RWPE1 (cell line): ENCODE measurements at regions not wholly inside any gene's neighbourhood (a gene's known extent, or its start where the extent isn't known, plus 50 kb on each side); places are given as distances from the start of the nearest gene placed in this dataset.
A peak's percentile ranks its signal among the peaks of the same experiment; 100 is the strongest.

Source experiments
- CTCF ChIA-PET: fragments of 350-600 bp; sonication (Branson Sonifier 250); formaldehyde crosslinking; extraction: SDS; loops from one replicate; lab custom pipeline; 2021; lab: Yijun Ruan, JAX
- POLR2A ChIA-PET: fragments of 400-600 bp; formaldehyde crosslinking; extraction: SDS; loops from one replicate; lab custom pipeline; 2020; ENCODE audit warnings: antibody characterized with exemption; ENCODE audit not compliant: low non-redundant PET; lab: Yijun Ruan, JAX
- DNase-seq: peaks from one replicate; pipeline ENCODE4 v3.0.0; 2012; ENCODE audit warnings: low spot score
- H3K27ac ChIP-seq: fragments of 450-650 bp; 2 replicates; pipeline ENCODE4 v1.5.1; 2017
- TF ChIP-seq, protein P1 (sequence below): fragments of 450-650 bp; conservative IDR thresholded peaks from 2 replicates; pipeline ENCODE4 v1.5.1; 2017; ENCODE audit warnings: low read depth, mild to moderate bottlenecking

DNA sequence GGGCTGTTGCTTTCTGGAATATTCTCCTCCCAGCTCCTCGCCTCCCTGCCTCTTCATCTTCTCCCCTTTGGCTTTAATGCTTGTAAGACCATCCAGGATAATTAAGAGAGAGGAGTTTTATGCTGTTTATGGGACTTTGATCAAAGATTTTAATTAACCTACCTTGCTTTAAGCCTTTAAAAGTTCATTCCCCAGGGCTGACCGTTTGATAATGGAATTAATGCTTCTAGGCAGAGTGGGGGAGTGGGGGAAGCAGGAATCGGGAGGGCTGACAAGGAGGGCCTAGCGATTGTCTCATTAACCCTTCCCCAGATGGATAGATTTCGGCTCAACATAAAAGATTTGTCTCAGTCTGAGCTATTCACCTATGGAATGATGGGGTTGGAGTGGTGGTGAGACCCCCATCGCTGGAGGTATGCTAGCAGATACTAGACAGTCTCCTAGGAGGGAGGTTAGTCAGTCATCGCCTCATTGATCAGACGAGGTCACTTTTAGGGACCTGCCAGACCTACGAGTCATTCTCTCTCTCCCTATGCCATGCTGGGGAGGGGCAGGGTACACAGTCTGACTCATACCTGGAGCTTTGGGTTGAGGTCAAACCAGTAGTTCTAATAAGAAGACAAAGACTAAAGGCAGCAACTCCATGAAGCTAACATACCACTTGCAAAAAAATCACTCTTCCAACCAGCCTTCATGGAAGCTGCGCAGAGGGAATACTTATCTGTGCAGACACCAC, 236.6 kb upstream of the NLRP1 start:
- CTCF ChIA-PET = interaction anchor here (0.6 kb wide), 1 partner anchor 28 kb away, joined by 3 read pairs; no protein-coding TSS in a partner anchor
- POLR2A ChIA-PET = no interaction called here
- no peak overlapping the region for H3K27ac ChIP-seq
- TF ChIP-seq, protein P1, sequence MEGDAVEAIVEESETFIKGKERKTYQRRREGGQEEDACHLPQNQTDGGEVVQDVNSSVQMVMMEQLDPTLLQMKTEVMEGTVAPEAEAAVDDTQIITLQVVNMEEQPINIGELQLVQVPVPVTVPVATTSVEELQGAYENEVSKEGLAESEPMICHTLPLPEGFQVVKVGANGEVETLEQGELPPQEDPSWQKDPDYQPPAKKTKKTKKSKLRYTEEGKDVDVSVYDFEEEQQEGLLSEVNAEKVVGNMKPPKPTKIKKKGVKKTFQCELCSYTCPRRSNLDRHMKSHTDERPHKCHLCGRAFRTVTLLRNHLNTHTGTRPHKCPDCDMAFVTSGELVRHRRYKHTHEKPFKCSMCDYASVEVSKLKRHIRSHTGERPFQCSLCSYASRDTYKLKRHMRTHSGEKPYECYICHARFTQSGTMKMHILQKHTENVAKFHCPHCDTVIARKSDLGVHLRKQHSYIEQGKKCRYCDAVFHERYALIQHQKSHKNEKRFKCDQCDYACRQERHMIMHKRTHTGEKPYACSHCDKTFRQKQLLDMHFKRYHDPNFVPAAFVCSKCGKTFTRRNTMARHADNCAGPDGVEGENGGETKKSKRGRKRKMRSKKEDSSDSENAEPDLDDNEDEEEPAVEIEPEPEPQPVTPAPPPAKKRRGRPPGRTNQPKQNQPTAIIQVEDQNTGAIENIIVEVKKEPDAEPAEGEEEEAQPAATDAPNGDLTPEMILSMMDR = no peak
- peak; percentile 17 for DNase-seq

DNA sequence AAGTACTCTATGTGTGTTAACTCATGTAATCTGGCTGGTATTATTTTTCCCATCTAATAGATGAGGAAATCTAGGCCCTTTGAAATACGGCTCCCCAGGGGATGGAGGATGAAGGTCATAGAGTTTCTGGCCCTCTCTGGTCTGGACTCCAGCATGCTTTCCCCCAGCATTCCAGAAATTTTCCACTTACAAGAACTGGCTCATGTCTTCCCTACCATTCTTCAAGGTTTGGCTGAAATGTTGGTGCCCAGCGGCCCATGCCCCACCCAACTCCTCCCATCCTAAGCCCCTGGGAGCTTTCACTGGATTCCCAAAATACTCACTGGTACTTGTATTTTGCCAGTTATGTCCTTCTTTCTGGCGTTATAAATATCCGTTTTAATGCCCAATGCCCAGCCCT, 237.5 kb upstream of the NLRP1 start:
- CTCF ChIA-PET = no interaction called here
- H3K27ac ChIP-seq = no peak overlapping the region
- DNase-seq = no peak
- POLR2A ChIA-PET = no interaction called here
- TF ChIP-seq, protein P1 = no peak

DNA sequence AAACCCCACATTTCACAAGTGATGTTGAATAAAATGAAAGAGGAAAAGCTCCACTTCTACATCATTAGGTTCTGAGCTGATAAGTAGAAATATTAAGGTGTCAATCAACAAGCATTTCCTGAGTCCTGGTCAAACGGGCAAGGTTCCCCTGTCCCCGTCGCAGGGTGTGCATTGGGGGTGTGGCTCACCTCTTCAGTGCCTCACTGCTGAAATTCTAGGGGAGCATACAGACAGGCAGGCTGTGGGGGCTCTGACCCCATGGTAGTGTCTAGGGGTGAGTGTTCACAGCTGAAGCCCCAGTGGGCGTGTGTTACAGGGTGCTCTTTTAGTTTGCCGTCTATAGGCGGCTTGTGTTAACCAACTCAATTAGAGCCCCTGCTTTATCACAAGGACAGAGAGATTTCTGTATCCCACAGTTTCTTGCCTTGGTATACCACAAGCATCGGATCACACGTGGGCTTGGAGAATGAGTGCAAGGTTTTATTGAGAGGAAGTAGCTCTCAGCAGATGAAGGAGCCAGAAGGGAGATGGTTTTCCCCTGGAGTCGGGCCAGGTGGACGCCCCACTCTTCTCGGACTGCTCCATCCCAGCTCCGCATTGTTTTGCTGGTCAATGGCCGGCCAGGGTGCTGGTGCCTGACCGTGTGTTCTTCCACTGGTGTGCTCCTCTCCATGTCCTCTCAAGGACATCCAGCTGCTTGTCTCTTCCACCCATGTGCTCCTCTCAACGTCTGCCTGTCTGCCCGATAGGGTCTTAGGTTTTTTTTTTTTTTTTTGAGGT, 238.2 kb upstream of the NLRP1 start:
- ChIA-PET CTCF (no interaction called here), POLR2A (no interaction called here)
- DNase-seq = no peak
- TF ChIP-seq, protein P1 = no peak
- no peak overlapping the region for H3K27ac ChIP-seq

DNA sequence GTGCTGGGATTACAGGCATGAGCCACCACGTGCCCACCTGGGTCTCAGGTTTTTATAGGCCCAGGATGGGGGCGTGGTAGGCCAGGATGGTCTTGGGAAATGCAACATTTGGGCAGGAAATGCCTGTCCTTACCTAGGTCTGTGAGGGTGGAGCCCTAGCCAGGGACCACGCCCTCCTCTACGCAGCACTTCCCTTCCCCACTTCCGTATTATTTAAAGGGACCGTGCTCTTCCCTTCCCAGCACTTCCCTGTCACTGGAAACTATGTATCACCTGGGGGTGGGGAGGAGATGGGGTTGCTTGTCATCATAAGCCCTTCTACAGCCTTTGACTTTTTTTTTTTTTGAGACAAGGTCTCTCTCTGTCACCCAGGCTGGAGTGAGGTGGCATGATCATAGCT, 238.9 kb upstream of the NLRP1 start:
- no peak for DNase-seq
- ChIA-PET POLR2A (no interaction called here), CTCF (no interaction called here)
- TF ChIP-seq, protein P1 = no peak
- no peak overlapping the region for H3K27ac ChIP-seq

DNA sequence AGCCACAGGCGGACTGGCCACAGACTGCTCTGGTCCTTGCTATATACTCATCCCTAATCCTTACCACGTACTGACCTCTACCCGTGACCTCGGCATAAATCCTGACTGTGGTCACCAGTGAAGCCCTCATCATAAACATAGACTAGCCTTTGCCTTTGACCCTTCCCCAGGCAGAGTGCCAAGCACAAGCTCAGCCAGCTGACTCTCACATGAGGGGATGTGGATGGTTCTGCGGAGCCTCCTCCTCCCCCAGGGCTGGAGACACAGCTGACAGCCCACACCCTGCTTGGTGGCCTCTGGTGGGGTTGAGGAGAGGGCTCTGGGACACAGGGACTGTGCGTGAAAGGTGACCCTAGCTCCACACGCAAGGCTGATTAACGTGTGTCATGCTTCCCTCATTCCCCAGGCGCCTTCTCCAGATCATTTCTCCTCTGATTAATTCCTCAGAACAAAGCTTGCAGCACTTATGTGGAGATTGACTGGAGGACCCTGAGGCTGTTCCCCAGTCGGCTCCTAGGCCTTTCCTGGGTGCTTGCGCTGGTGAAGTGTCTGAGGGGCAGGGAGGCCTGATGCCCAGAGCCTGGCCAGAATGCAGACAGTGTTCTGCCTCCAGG, 241.5 kb upstream of the NLRP1 start:
- no peak overlapping the region for H3K27ac ChIP-seq
- no peak for DNase-seq
- POLR2A ChIA-PET = no interaction called here
- CTCF ChIA-PET = no interaction called here
- TF ChIP-seq, protein P1 = no peak

DNA sequence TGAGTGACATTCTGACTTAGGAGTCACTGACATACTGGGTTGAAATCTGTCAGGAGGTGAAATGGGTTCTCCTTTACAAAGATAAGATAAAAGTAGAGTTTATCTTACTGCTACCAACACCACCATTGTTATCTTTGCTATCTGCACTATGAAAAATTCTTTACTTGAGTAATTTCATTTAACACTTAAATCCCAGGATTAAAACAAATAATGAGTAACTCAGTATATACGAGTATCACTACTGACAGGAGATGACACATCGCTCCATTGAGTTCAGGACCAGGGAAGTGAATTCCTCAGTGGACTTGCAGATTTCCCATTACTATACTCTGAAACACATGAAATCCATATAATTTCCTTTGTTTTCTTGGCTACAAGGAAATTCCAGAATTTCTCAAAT, 242.1 kb upstream of the NLRP1 start:
- no peak overlapping the region for H3K27ac ChIP-seq
- ChIA-PET POLR2A (no interaction called here), CTCF (no interaction called here)
- DNase-seq = peak; percentile 28
- TF ChIP-seq, protein P1 = no peak
